A549 (cell line): ENCODE measurements at regions not wholly inside any gene's neighbourhood (a gene's known extent, or its start where the extent isn't known, plus 50 kb on each side); places are given as distances from the start of the nearest gene placed in this dataset.

Experiments used
- ATAC-seq, 2 experiments: fragments of 200-7000 bp in 1 of 2; fragments of >200 bp in 1 of 2; cut with Nextera tagmentation in 1 of 2; cut with Tn5 transposase in 1 of 2; 3 replicates each; pipeline versions ENCODE4 v1.8.0 to v1.9.1; 2018 to 2020; ENCODE audit warnings: mild to moderate bottlenecking in 1 of 2, moderate library complexity in 1 of 2
- CTCF ChIA-PET: fragments of 300-600 bp; sonication (Branson Sonifier 250); formaldehyde crosslinking; extraction: SDS; loops from one replicate; lab custom pipeline; 2021; ENCODE audit warnings: antibody characterized with exemption, inconsistent platforms; lab: Yijun Ruan, JAX
- POLR2A ChIA-PET: fragments of 350-600 bp; formaldehyde crosslinking; extraction: SDS; loops from one replicate; lab custom pipeline; 2021; ENCODE audit warnings: antibody characterized with exemption, inconsistent platforms; lab: Yijun Ruan, JAX
- DNase-seq, 2 experiments: peaks; one replicate each; pipeline versions ENCODE4 v3.0.0 to v3.0.0-alpha.2; 2011 to 2016; ENCODE audit warnings: low read depth in 1 of 2, low spot score in 1 of 2
- FAIRE-seq: peaks from 2 replicates; lab custom pipeline; 2011; peaks lifted over from hg19 to GRCh38; lab: Jason Lieb, UNC
- H3K27ac ChIP-seq, 2 experiments: fragments of >200 bp; sonication (Bioruptor Twin); formaldehyde crosslinking; 3 replicates each; pipeline ENCODE4 v1.5.1; 2016 to 2017
- H3K4me1 ChIP-seq: fragments of >200 bp; sonication (Bioruptor Twin); formaldehyde crosslinking; 3 replicates; pipeline ENCODE4 v1.6.1; 2016
- H3K4me2 ChIP-seq: fragments of >200 bp; sonication (Bioruptor Twin); formaldehyde crosslinking; 3 replicates; pipeline ENCODE4 v1.6.1; 2016
- H3K4me3 ChIP-seq: fragments of >200 bp; sonication (Bioruptor Twin); formaldehyde crosslinking; 3 replicates; pipeline ENCODE4 v1.5.1; 2016
- H3K9me3 ChIP-seq: fragments of >200 bp; sonication (Bioruptor Twin); formaldehyde crosslinking; 3 replicates; pipeline ENCODE4 v1.6.1; 2016
- BCL3 ChIP-seq: fragments of >200 bp; sonication (Bioruptor Twin); formaldehyde crosslinking; IDR thresholded peaks from 3 replicates; pipeline ENCODE4 v1.6.1; 2016
- BHLHE40 ChIP-seq: IDR thresholded peaks from 2 replicates; pipeline ENCODE4 v1.6.1; 2012; ENCODE audit warnings: low read depth, low read length, inconsistent platforms
- CBX2 ChIP-seq: fragments of 200-600 bp; sonication (generic); IDR thresholded peaks from 2 replicates; pipeline ENCODE4 v1.6.1; 2016; ENCODE audit warnings: low read depth, mild to moderate bottlenecking, borderline replicate concordance
- CHD2 ChIP-seq: fragments of 150-350 bp; IDR thresholded peaks from 2 replicates; pipeline ENCODE4 v1.6.1; 2014; ENCODE audit warnings: low read length; ENCODE audit not compliant: partially characterized antibody
- CHD4 ChIP-seq: fragments of 200-600 bp; sonication (generic); IDR thresholded peaks from 2 replicates; pipeline ENCODE4 v1.6.1; 2016; ENCODE audit warnings: antibody characterized with exemption, mild to moderate bottlenecking, borderline replicate concordance
- EHF ChIP-seq: fragments of 250-450 bp; sonication (Bioruptor Pico); IDR thresholded peaks from 2 replicates; pipeline ENCODE4 v1.5.0; 2020; ENCODE audit warnings: mild to moderate bottlenecking
- ESRRA ChIP-seq: fragments of 150-350 bp; IDR thresholded peaks from 2 replicates; pipeline ENCODE4 v1.6.1; 2014; ENCODE audit warnings: mild to moderate bottlenecking, low read length, borderline replicate concordance
- FOSL2 ChIP-seq, 2 experiments: fragments of 450-650 bp in 1 of 2; fragments of >200 bp in 1 of 2; sonication (Bioruptor Twin) in 1 of 2; formaldehyde crosslinking; IDR thresholded peaks; 2 replicates each; pipeline versions ENCODE4 v1.5.0 to v1.6.1; 2016 to 2020; ENCODE audit warnings: mild to moderate bottlenecking in 1 of 2, moderate library complexity in 1 of 2
- GATA3 ChIP-seq: IDR thresholded peaks from 2 replicates; pipeline ENCODE4 v1.6.1; 2012; ENCODE audit warnings: borderline replicate concordance
- HMGXB4 ChIP-seq: fragments of 250-450 bp; sonication (Bioruptor Pico); IDR thresholded peaks from 2 replicates; pipeline ENCODE4 v1.5.0; 2021; ENCODE audit warnings: mild to moderate bottlenecking, moderate library complexity, borderline replicate concordance
- HOXB13 ChIP-seq: fragments of 250-450 bp; sonication (Bioruptor Pico); IDR thresholded peaks from 2 replicates; pipeline ENCODE4 v1.5.0; 2020; ENCODE audit warnings: low read depth, mild to moderate bottlenecking, moderate library complexity
- HOXB5 ChIP-seq: fragments of 250-450 bp; sonication (Bioruptor Pico); IDR thresholded peaks from 2 replicates; pipeline ENCODE4 v1.5.0; 2020; ENCODE audit warnings: mild to moderate bottlenecking, moderate library complexity
- JUN ChIP-seq, 2 experiments: fragments of >200 bp; sonication (Bioruptor Twin); formaldehyde crosslinking; IDR thresholded peaks; 2 replicates in 1 of 2; 3 replicates in 1 of 2; pipeline ENCODE4 v1.6.1; 2016 to 2017
- KDM1A ChIP-seq: fragments of 200-600 bp; sonication (generic); IDR thresholded peaks from 2 replicates; pipeline ENCODE4 v1.6.1; 2016; ENCODE audit warnings: low read depth, mild to moderate bottlenecking
- NPAS2 ChIP-seq: fragments of 250-450 bp; sonication (Bioruptor Pico); IDR thresholded peaks from 2 replicates; pipeline ENCODE4 v1.8.0; 2022; ENCODE audit warnings: mild to moderate bottlenecking, moderate library complexity, borderline replicate concordance
- NR3C1 ChIP-seq: fragments of >200 bp; sonication (Bioruptor Twin); formaldehyde crosslinking; IDR thresholded peaks from 3 replicates; pipeline ENCODE4 v1.6.1; 2017
- PHF8 ChIP-seq: fragments of 200-600 bp; sonication (generic); IDR thresholded peaks from 2 replicates; pipeline ENCODE4 v1.6.1; 2016; ENCODE audit warnings: low read depth, mild to moderate bottlenecking, antibody characterized with exemption, moderate library complexity, borderline replicate concordance
- POLR2A ChIP-seq: IDR thresholded peaks from 2 replicates; pipeline ENCODE4 v1.6.1; 2012; ENCODE audit warnings: mild to moderate bottlenecking, low read length
- POLR2AphosphoS2 ChIP-seq: conservative IDR thresholded peaks from 2 replicates; pipeline ENCODE4 v1.6.1; 2012; ENCODE audit warnings: low read length, improper control_type of control experiment, inconsistent platforms
- RAD21 ChIP-seq, 2 experiments: fragments of >200 bp in 1 of 2; sonication (Bioruptor Twin) in 1 of 2; formaldehyde crosslinking in 1 of 2; IDR thresholded peaks in 1 of 2; conservative IDR thresholded peaks in 1 of 2; 2 replicates in 1 of 2; 3 replicates in 1 of 2; pipeline ENCODE4 v1.6.1; 2012 to 2018; ENCODE audit warnings: inconsistent platforms in 1 of 2
- WGBS: methylation state at CpG from one replicate; pipeline ENCODE4 v1.1.6; 2017; ENCODE audit errors: missing lambda C conversion rate; 5-methylcytosine and 5-hydroxymethylcytosine counted together
- TF ChIP-seq, protein P1 (sequence below): fragments of >200 bp; sonication (Bioruptor Twin); formaldehyde crosslinking; IDR thresholded peaks from 3 replicates; pipeline ENCODE4 v1.5.1; 2016

- 3% methylated on average over 2 of the region's 2 CpGs for WGBS
- H3K9me3 ChIP-seq = no peaks in the 10 kb centered on the region
- H3K4me2 ChIP-seq = no peak overlapping the region
- TF ChIP-seq CBX2 (no peak), HOXB5 (CRISPR knock-in tag) (no peak), JUN (IDR thresholded peaks at IDR 0.05) (no peak), HMGXB4 (CRISPR knock-in tag) (no peak), BHLHE40 (no peak), CHD4 (no peak), GATA3 (no peak), FOSL2 (IDR thresholded peaks at IDR 0.05) (no peak), FOSL2 (CRISPR knock-in tag; IDR thresholded peaks at IDR 0.05) (no peak), POLR2AphosphoS2 (no peak), PHF8 (no peak), KDM1A (no peak), HOXB13 (CRISPR knock-in tag) (no peak)
- TF ChIP-seq, all 56 proteins: peak for 0
- DNase-seq (no peak), FAIRE-seq (no peak), ATAC-seq (no peak)
- Histone ChIP-seq H3K27ac (no peak overlapping the region), H3K4me1 (no peaks in the 10 kb centered on the region), H3K4me3 (no peak overlapping the region)
- ChIA-PET POLR2A (no interaction called here), CTCF (no interaction called here)
Observed at GRCh38 chr18:6509832-6510231, 95.1 kb upstream of the L3MBTL4 start.

DNA sequence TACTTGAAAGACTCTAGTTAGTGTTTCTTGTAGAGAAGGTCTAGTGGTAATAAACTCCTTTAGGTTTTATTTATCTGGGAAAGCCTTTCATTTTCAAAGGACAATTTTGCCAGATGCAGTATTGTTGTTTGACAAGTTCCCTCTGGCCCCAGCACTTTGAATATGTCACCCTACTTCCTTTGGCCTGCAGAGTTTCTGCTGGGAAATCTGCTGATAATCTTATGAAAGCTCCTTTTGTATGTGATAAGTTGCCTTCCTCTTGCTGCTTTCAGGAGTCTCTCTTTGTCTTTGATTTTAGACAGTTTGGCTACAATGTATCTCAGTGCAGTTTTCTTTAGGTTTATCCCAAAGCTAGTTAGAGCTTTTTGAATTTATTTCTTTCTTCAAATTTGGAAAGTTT is 106.2 kb upstream of the L3MBTL4 start:
- FAIRE-seq (no peak), DNase-seq (no peak), ATAC-seq (no peak)
- no peak overlapping the region for H3K4me3 ChIP-seq
- no peaks in the 10 kb centered on the region for H3K4me1 ChIP-seq
- POLR2A ChIA-PET = no interaction called here
- TF ChIP-seq NR3C1 = no peak
- no peak for TF ChIP-seq EHF (CRISPR knock-in tag)
- TF ChIP-seq PHF8 = no peak
- TF ChIP-seq HOXB13 (CRISPR knock-in tag) = no peak
- no peak for TF ChIP-seq CHD2
- no peak for TF ChIP-seq NPAS2 (CRISPR knock-in tag)
- no peak for TF ChIP-seq BCL3
- TF ChIP-seq POLR2A = no peak
- TF ChIP-seq HOXB5 (CRISPR knock-in tag) = no peak
- no peak overlapping the region for H3K4me2 ChIP-seq
- no peak overlapping the region for H3K27ac ChIP-seq
- CTCF ChIA-PET = no interaction called here
- no peaks in the 10 kb centered on the region for H3K9me3 ChIP-seq

DNA sequence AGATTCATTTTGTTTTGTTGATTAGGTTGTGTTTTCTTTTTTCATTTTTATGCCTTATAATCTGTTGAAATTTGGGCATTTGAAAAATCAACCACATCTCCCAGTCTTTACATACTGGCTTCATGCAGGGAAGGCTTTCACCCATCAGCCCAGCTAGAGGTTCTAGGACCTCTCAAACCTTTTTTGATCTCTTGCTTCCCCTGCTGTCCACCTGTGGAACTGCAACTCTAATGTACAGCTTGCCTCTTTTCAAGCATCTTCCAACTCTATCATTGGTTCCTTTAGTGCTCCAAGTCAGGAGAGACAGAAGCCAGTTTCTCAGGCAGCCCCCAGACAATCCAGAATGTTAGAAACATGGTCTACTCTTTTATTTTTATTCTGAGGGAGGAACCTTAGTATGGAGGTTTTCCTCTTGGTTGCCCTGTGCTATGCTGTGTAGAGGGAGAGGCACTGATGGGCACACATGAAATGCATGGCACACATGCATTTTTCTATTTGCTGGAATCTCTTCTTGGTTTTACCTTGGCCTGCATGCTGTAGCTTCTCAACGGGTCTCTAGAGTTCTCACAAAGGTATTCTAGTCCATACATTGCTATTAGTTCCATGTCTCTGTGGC is 107.2 kb upstream of the L3MBTL4 start:
- TF ChIP-seq RAD21 (conservative IDR thresholded peaks at IDR 0.05 in 1 of 2, IDR thresholded peaks at IDR 0.05 in 1 of 2) = peak; percentile 25 to 48; a peak in 2 of 5 replicates
- no peak for TF ChIP-seq ESRRA
- TF ChIP-seq, protein P1, sequence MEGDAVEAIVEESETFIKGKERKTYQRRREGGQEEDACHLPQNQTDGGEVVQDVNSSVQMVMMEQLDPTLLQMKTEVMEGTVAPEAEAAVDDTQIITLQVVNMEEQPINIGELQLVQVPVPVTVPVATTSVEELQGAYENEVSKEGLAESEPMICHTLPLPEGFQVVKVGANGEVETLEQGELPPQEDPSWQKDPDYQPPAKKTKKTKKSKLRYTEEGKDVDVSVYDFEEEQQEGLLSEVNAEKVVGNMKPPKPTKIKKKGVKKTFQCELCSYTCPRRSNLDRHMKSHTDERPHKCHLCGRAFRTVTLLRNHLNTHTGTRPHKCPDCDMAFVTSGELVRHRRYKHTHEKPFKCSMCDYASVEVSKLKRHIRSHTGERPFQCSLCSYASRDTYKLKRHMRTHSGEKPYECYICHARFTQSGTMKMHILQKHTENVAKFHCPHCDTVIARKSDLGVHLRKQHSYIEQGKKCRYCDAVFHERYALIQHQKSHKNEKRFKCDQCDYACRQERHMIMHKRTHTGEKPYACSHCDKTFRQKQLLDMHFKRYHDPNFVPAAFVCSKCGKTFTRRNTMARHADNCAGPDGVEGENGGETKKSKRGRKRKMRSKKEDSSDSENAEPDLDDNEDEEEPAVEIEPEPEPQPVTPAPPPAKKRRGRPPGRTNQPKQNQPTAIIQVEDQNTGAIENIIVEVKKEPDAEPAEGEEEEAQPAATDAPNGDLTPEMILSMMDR = peak; percentile 19; the same call in 1 of the 3 replicates
- FAIRE-seq (no peak), ATAC-seq (no peak), DNase-seq (peak in 1 of 2 experiments; percentile 17)
- no peaks in the 10 kb centered on the region for H3K9me3 ChIP-seq
- POLR2A ChIA-PET = no interaction called here
- CTCF ChIA-PET = interaction anchor here (1.2 to 1.7 kb wide), 2 partner anchors 20 to 643 kb away, joined by 3 to 12 read pairs; no protein-coding TSS in a partner anchor
- H3K4me1 ChIP-seq = no peaks in the 10 kb centered on the region
- WGBS = 0% methylated on average over 1 of the region's 1 CpG
- no peak overlapping the region for H3K27ac ChIP-seq
- no peak overlapping the region for H3K4me2 ChIP-seq
- no peak overlapping the region for H3K4me3 ChIP-seq
